ENCODE measurements at regions not wholly inside any gene's neighbourhood (a gene's known extent, or its start where the extent isn't known, plus 50 kb on each side); places are given as distances from the start of the nearest gene placed in this dataset.

GRCh38 chr4:128483816-128484215, 196.2 kb upstream of the PGRMC2 start:
- no peak for DNase-seq (ENCODE audit: low spot score)

- DNase-seq (ENCODE audit: low spot score) = peak; percentile 54
Measured at GRCh38 chr4:128483041-128483440, 195.4 kb upstream of the PGRMC2 start.

- DNase-seq (ENCODE audit: low spot score) = no peak
Measured at GRCh38 chr4:128481752-128482480, 194.3 kb upstream of the PGRMC2 start.

GRCh38 chr4:128480945-128481344, 193.3 kb upstream of the PGRMC2 start:
- DNase-seq (ENCODE audit: low spot score) = no peak

- peak; percentile 77 for DNase-seq (ENCODE audit: low spot score)
Measured at GRCh38 chr4:128477540-128477939, 189.9 kb upstream of the PGRMC2 start.

- DNase-seq (ENCODE audit: low spot score) = no peak
Measured at GRCh38 chr4:128475597-128475996, 188.0 kb upstream of the PGRMC2 start.

- DNase-seq (ENCODE audit: low spot score) = peak; percentile 42
Measured at GRCh38 chr4:128471576-128471975, 184.0 kb upstream of the PGRMC2 start.

- DNase-seq (ENCODE audit: low spot score) = no peak
Measured at GRCh38 chr4:128470492-128471053, 183.0 kb upstream of the PGRMC2 start.

- no peak for DNase-seq (ENCODE audit: low spot score)
Measured at GRCh38 chr4:128468123-128468989, 180.7 kb upstream of the PGRMC2 start.

GRCh38 chr4:128465523-128465922, 177.9 kb upstream of the PGRMC2 start:
- no peak for DNase-seq (ENCODE audit: low spot score)

- DNase-seq (ENCODE audit: low spot score) = no peak
Measured at GRCh38 chr4:128463006-128463405, 175.4 kb upstream of the PGRMC2 start.

- DNase-seq (ENCODE audit: low spot score) = no peak
Measured at GRCh38 chr4:128462103-128462783, 174.6 kb upstream of the PGRMC2 start.

- DNase-seq (ENCODE audit: low spot score) = peak; percentile 43
Measured at GRCh38 chr4:128461291-128462102, 173.9 kb upstream of the PGRMC2 start.

GRCh38 chr4:128459547-128459946, 171.9 kb upstream of the PGRMC2 start:
- no peak for DNase-seq (ENCODE audit: low spot score)

GRCh38 chr4:128458816-128459215, 171.2 kb upstream of the PGRMC2 start:
- DNase-seq (ENCODE audit: low spot score) = no peak

GRCh38 chr4:128457726-128458125, 170.1 kb upstream of the PGRMC2 start:
- no peak for DNase-seq (ENCODE audit: low spot score)

- peak; percentile 47 for DNase-seq (ENCODE audit: low spot score)
Measured at GRCh38 chr4:128456171-128456570, 168.6 kb upstream of the PGRMC2 start.

GRCh38 chr4:128455480-128455879, 167.9 kb upstream of the PGRMC2 start:
- no peak for DNase-seq (ENCODE audit: low spot score)

GRCh38 chr4:128454881-128455280, 167.3 kb upstream of the PGRMC2 start:
- DNase-seq (ENCODE audit: low spot score) = no peak

GRCh38 chr4:128454281-128454871, 166.8 kb upstream of the PGRMC2 start:
- peak; percentile 86 for DNase-seq (ENCODE audit: low spot score)

- no peak for DNase-seq (ENCODE audit: low spot score)
Measured at GRCh38 chr4:128452415-128452814, 164.8 kb upstream of the PGRMC2 start.
